GM18511 (cell line): ENCODE measurements at regions not wholly inside any gene's neighbourhood (a gene's known extent, or its start where the extent isn't known, plus 50 kb on each side); places are given as distances from the start of the nearest gene placed in this dataset.

Experiments used
- ATAC-seq: cut with Tn5 transposase; IDR thresholded peaks from one replicate; pipeline ENCODE4 v1.9.1; 2021; ENCODE audit warnings: mild to moderate bottlenecking, moderate library complexity; ENCODE audit not compliant: unreplicated experiment

GRCh38 chr7:21140622-21141021 lies 287.3 kb upstream of the SP4 start:
- no peak for ATAC-seq

GRCh38 chr7:21141476-21141875 lies 286.4 kb upstream of the SP4 start:
- ATAC-seq: no peak

DNA sequence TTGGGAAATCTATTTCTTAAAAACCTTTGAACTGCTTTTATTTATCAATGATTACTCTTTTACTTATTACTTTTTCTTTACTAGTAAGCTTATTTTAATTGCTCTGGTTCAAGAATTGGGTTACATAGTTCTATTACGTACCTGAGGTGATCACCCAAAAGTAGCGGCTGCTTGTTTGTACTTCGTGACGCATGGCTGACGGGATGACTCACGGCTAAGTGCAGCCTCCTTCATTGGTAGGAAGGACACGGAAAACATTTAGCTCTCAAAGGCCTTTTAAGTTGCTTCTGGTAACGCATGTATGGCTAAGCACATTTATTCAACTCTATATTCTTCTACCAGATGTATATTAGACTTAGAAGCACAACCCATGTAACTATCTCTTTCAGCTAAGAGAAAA lies 285.8 kb upstream of the SP4 start:
- ATAC-seq: no peak

- ATAC-seq: no peak
Observed at GRCh38 chr7:21146642-21147423, 281.1 kb upstream of the SP4 start.

DNA sequence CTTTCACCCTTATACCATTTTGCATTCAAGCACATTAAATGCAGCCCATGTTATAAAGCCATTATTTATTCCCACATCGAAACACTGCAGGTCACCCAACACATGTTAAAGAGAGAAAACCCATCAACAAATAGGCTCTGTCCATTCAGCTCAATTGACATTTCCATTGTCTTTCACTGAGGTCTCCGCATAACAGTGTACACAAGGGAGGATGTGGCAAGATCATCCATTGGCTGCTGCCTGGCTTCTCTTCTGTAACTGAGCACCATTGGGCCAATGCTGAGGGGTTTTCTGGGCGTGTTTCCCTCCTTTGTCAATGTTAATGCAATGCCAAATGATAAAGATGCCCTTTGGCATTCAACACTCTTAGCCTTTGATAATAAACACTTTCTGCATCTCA lies 278.1 kb upstream of the SP4 start:
- no peak for ATAC-seq

DNA sequence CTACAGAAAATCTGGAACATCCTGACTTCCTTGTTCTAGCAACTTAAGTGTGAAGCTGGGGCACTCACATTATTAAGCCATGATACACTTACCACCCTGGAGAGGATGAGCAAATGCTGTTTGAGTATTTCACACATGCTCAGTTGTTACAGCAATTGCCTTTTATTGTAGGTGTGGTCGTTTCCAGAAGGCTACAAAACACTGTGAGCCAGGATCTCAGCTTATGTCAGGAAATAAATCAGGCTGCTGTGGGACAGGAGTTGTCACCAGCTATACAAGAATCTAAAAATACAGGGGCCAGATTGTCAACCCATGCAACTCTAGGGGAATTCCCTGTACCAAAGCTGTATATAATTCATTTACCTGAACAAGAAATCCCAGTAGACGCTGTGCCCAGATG lies 273.3 kb upstream of the SP4 start:
- no peak for ATAC-seq

GRCh38 chr7:21159506-21159905 lies 268.4 kb upstream of the SP4 start:
- no peak for ATAC-seq

DNA sequence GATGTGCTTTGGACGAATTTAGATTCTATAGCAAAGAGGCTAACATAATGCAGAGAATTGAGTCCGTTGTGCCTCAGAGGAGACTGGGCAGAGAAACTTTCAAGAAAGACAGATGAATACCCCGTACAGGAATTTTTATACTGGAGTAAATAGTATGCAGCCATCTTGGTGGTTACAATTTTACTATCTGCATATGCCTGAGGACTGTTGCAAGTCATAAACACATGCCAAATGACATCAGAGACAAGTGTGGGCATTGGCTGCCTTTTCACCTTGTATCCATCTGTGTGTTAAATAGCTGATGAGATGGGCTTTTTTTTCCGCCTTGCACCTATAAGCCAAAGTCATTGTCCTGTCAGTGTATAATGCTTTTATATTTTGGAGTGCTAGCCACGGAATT lies 267.5 kb upstream of the SP4 start:
- ATAC-seq: no peak

DNA sequence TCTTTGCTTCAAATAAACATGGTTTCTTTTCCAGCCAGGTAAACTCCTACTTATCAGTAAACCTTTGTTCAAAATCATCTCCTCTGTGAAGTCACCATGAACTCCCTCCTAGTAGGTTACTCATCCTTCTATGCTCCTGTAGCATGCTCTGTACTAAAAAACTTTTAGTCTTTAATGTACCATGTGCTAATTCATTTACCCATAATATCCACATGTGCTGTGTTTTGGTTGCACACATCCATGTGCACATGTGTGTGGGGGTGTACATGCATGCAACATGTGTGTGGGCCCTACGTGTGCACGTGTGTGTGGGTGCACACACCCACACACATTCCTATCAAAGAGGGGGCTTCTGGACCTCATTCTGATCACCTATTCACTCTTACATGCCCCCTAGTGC lies 259.9 kb upstream of the SP4 start:
- no peak for ATAC-seq

- ATAC-seq: no peak
Observed at GRCh38 chr7:21169667-21170580, 258.0 kb upstream of the SP4 start.

GRCh38 chr7:21172800-21173199 lies 255.1 kb upstream of the SP4 start:
- ATAC-seq: no peak

- no peak for ATAC-seq
Observed at GRCh38 chr7:21173436-21173835, 254.4 kb upstream of the SP4 start.

DNA sequence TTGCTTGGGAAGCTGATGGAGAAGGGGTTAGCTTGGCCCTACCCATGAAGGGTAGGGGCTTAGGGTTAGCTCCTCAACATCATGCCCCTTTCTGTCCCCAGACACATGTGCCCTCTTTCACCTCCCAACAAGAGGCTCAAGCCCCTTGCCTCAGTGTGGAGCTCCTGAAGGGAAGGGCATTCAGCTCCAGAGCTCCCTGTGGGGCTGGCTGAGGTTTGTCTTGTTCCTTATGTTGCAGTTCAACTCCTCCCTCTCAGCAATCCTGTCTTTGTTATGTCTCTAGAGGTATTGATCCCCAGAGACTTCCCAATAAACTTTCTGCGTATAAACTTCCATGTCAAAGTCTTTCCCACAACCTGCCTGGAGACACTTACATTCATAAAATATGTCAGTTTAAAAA lies 252.2 kb upstream of the SP4 start:
- ATAC-seq: no peak

DNA sequence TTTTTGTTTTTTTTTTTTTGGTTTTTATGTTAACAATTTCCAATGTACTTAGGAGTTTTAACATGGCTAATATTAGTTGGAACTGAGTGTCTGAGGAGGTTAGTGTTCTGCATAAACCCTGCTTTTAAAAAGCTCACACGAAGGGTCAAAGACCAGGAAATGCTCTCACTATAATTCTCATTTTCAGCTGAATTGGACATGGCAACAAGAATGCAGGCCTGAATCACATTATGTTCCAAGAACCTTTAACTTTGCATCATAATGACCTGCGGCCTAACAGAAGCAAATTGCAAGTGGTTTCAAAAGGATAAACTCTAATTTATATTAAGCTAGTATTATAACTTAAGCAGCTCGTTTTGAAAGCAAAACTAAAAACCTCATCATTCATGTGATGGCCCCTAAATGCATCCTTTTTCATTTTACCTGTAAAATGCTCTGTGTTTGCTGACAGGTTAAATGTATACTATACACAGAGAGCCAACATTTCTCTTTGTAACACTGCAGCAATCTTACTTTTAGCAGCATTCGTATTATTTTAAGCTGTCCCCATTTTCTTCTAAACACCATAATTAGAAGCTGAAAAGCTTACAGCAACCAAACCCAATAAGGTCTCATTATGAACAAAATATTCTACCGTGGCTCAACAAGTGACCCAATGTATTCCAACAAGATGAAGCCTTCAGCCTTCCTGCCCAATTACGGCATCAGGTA lies 242.8 kb upstream of the SP4 start:
- no peak for ATAC-seq

DNA sequence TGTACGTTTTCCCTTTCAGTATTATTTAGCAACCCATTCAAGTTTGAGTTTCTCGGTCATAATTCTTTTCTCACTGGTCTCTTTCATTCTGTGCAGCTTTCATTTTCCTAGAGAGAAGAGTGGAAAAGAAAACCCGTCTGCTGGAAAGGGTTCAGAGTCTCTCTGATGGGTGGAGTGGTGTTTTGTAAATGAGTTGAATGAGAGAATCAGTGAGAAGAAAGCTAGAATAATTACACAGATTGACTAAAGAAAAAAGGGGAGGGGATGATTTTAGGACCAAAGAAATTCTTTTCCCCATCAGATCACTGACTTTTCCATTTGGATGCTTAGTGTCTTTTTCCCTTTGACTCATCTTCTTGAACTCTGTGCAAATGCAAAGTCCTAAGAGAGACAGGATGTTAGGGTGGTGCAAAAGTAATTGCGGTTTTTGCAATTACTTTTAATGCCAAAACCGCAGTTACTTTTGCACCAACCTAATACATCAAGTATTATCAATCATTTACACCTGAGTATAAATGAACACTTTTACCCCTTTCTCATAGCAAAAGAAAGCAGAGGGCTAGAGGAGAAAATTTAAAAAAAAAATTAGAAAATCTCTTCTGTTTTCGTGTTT lies 242.1 kb upstream of the SP4 start:
- no peak for ATAC-seq

- ATAC-seq: no peak
Observed at GRCh38 chr7:21191321-21192073, 236.4 kb upstream of the SP4 start.

DNA sequence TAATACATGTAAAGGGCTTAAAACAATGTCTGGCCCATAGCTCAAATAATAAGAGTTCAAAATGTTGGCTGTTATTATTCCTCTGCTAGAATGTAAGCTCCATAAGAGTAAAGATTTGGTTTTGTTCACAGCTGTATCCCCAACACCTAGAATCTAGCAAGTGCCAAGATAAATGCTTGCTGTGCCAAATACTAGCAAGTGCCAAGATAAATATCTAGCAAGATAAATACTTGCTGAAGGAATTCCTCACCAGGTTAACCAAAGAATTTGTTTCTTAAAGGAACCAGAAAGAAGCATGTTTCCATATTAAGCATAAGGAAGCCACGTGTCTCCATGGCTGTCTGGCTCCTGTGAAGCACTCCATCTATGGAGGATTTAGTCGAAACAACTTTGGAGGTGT lies 235.2 kb upstream of the SP4 start:
- ATAC-seq: no peak

DNA sequence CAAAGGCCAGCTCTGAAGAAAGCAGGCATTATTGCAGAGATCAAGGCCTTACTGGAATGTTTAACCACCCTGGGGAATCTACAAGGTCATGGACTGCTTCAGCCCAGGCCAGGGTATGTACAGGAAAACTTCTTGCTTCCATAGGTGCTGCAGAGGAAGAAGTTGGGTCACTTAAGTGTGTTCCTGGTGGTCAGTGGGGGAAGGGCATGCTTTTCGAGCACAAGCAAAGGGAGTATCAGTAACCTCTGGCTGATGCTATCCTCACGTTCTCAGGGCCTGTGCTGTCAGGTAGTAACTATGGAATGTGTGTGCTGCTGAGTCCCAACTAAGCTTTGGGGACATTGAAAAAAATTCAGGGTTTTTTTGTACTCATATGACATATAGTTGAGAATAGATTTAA lies 234.0 kb upstream of the SP4 start:
- no peak for ATAC-seq

DNA sequence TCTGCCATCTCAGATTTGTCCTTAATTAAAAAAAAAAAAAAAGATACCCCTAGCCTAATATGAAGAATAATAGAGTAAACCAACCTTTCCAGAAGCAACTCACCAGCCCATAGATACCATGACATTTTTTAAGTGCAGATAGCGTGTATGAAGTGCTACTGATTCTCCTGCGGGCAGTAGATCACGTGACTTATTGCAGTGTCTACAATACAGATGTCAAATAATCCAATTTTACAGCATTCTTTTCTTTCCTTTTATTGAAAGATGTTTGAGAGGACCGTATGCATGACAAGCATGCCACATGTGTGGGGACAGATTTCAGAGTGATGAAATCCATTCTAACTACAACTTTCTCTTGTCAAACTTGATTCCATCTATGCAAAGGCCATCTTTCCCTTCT lies 232.9 kb upstream of the SP4 start:
- no peak for ATAC-seq

DNA sequence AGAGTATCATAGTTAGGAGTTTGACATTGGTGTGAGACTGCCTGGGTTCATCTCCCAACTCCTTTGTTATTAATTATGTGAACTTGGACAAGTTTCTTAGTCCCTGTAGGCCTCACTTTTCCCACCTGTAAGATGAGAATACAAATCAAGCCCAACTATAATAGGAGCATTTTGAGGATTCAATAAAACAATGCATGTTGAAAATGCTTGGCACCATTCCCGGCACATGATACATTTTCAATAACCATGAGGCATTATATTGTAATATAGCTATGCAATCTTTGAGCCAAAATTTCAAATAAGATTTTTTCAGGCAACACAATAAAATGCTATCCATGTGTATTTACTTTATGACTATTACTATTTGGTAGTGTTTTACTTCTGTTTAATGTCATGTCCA lies 229.0 kb upstream of the SP4 start:
- no peak for ATAC-seq
